Neutrophil (primary cell): ENCODE measurements at regions not wholly inside any gene's neighbourhood (a gene's known extent, or its start where the extent isn't known, plus 50 kb on each side); places are given as distances from the start of the nearest gene placed in this dataset.

Experiments
- H3K27ac ChIP-seq: fragments of 200-600 bp; sonication (generic); 2 replicates; pipeline ENCODE4 v1.5.1; 2016; ENCODE audit warnings: mild to moderate bottlenecking, moderate library complexity
- H3K27me3 ChIP-seq: fragments of 200-600 bp; sonication (generic); 2 replicates; pipeline ENCODE4 v1.6.0; 2016; ENCODE audit warnings: mild to moderate bottlenecking
- H3K36me3 ChIP-seq: fragments of 200-600 bp; sonication (generic); 2 replicates; pipeline ENCODE4 v1.5.1; 2017
- H3K4me1 ChIP-seq, 2 experiments: fragments of 200-600 bp in 1 of 2; sonication (generic) in 1 of 2; 1 replicate in 1 of 2; 2 replicates in 1 of 2; pipeline versions ENCODE4 v1.5.1 to v1.6.1; 2013 to 2016; ENCODE audit warnings: low read depth in 1 of 2, low read length in 1 of 2, mild to moderate bottlenecking in 1 of 2, moderate library complexity in 1 of 2; ENCODE audit not compliant: control insufficient read depth in 1 of 2, insufficient read depth in 1 of 2
- H3K4me3 ChIP-seq, 2 experiments: fragments of 200-600 bp in 1 of 2; sonication (generic) in 1 of 2; 1 replicate in 1 of 2; 2 replicates in 1 of 2; pipeline ENCODE4 v1.5.1; 2013 to 2016; ENCODE audit warnings: low read depth in 1 of 2, low read length in 1 of 2, mild to moderate bottlenecking in 1 of 2, moderate library complexity in 1 of 2
- H3K9me3 ChIP-seq: fragments of 200-600 bp; sonication (generic); 2 replicates; pipeline ENCODE4 v1.5.1; 2016
- TF ChIP-seq, protein P1 (sequence below): fragments of 200-600 bp; sonication (generic); IDR thresholded peaks from 2 replicates; pipeline ENCODE4 v1.5.1; 2016; ENCODE audit warnings: antibody characterized with exemption

DNA sequence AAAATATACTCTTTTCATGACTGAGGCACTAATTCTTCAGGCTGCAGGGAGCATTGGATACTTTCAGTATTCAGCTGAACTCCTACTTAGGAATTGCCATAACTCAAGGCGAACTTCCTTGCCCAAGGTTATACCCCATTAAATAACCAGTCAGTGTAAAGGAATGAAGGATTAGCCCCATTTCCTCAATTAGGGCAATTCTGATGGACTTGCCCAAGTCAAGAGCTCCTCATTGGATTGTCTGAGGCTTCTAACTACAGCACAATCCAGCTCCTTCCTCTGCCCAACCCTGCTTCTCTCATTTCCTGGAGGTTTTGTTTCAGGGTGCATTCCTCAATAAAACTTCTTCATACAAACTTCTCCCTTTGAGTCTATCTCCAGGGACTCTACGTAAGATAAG is 329.2 kb downstream of the LIG4 start:
- no peaks in the 10 kb centered on the region for H3K36me3 ChIP-seq
- H3K4me1 ChIP-seq: no peaks in the 10 kb centered on the region
- no peaks in the 10 kb centered on the region for H3K9me3 ChIP-seq
- TF ChIP-seq, protein P1, sequence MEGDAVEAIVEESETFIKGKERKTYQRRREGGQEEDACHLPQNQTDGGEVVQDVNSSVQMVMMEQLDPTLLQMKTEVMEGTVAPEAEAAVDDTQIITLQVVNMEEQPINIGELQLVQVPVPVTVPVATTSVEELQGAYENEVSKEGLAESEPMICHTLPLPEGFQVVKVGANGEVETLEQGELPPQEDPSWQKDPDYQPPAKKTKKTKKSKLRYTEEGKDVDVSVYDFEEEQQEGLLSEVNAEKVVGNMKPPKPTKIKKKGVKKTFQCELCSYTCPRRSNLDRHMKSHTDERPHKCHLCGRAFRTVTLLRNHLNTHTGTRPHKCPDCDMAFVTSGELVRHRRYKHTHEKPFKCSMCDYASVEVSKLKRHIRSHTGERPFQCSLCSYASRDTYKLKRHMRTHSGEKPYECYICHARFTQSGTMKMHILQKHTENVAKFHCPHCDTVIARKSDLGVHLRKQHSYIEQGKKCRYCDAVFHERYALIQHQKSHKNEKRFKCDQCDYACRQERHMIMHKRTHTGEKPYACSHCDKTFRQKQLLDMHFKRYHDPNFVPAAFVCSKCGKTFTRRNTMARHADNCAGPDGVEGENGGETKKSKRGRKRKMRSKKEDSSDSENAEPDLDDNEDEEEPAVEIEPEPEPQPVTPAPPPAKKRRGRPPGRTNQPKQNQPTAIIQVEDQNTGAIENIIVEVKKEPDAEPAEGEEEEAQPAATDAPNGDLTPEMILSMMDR: no peak
- no peaks in the 10 kb centered on the region for H3K27me3 ChIP-seq
- no peak overlapping the region for H3K27ac ChIP-seq
- no peak overlapping the region for H3K4me3 ChIP-seq

GRCh38 chr13:107884564-107884963 is 330.8 kb downstream of the LIG4 start:
- Histone ChIP-seq H3K27me3 (no peaks in the 10 kb centered on the region), H3K9me3 (no peaks in the 10 kb centered on the region)

GRCh38 chr13:107883561-107884175 is 331.7 kb downstream of the LIG4 start:
- H3K27ac ChIP-seq: no peak overlapping the region
- H3K9me3 ChIP-seq: no peaks in the 10 kb centered on the region
- no peak overlapping the region for H3K4me3 ChIP-seq
- no peaks in the 10 kb centered on the region for H3K4me1 ChIP-seq
- H3K27me3 ChIP-seq: no peaks in the 10 kb centered on the region
- no peaks in the 10 kb centered on the region for H3K36me3 ChIP-seq
- TF ChIP-seq, protein P1: no peak

More at GRCh38 chr13:107884564-107884963, 330.8 kb downstream of the LIG4 start:
- TF ChIP-seq, protein P1: no peak
- Histone ChIP-seq H3K4me1 (no peaks in the 10 kb centered on the region), H3K36me3 (no peaks in the 10 kb centered on the region), H3K27ac (no peak overlapping the region), H3K4me3 (no peak overlapping the region)

- Histone ChIP-seq H3K36me3 (no peaks in the 10 kb centered on the region), H3K9me3 (no peaks in the 10 kb centered on the region), H3K4me1 (no peaks in the 10 kb centered on the region), H3K4me3 (no peak overlapping the region), H3K27ac (no peak overlapping the region), H3K27me3 (no peaks in the 10 kb centered on the region)
- TF ChIP-seq, protein P1: no peak
These were observed 332.4 kb downstream of the LIG4 start for GRCh38 chr13:107882708-107883560.

GRCh38 chr13:107881362-107881761 is 334.0 kb downstream of the LIG4 start:
- H3K4me3 ChIP-seq: no peak overlapping the region
- no peaks in the 10 kb centered on the region for H3K36me3 ChIP-seq
- TF ChIP-seq, protein P1: no peak
- H3K4me1 ChIP-seq: no peaks in the 10 kb centered on the region
- no peaks in the 10 kb centered on the region for H3K9me3 ChIP-seq
- H3K27ac ChIP-seq: no peak overlapping the region
- H3K27me3 ChIP-seq: no peaks in the 10 kb centered on the region
